GM19455 (cell line): ENCODE measurements at regions not wholly inside any gene's neighbourhood (a gene's known extent, or its start where the extent isn't known, plus 50 kb on each side); places are given as distances from the start of the nearest gene placed in this dataset.

Experiments
- ATAC-seq: cut with Tn5 transposase; IDR thresholded peaks from one replicate; pipeline ENCODE4 v1.9.1; 2021; ENCODE audit not compliant: unreplicated experiment

DNA sequence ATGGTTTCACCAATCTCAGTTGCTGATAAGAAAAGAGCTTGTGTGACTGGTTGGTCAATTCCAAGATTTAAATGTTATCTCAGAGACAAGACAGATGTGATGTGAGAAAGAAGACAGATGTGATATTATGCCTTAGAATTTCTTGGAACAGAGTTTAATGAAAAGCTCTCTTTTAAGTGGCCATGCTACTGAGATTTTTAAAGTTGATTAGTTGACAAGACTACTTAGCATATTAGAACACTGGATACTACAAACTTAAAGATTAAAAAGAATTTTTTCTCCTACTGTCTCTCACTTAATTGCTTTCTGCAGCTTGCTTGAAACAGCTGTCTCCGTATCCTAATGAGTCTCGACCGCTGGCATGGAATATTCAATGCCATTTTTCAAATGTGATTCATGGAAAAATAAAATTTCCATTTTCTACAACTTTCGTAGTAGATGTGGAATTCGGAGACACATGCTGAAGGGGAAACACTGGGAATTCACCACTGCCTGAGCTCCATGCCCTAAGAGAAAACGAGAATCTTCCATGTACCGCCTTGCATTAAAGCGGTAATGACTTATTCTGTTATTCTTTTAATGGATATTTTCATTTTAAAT is 634.2 kb upstream of the SETBP1 start:
- no peak for ATAC-seq

DNA sequence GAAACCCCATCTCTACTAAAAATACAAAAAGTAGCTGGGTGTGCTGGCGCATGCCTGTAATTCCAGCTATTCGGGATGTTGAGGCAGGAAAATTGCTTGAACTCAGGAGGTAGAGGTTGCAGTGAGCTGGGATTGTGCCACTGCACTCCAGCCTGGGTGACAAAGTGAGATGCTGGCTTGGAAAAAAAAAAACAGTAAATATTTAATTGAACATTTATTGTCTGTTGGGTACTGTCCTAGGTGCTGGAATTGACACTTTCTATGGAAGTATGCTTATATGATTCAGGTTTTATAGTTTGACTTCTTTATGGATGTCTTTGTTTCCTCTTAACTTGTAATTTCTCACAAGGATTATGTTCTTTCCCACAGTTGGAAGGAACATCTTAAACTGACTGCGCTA is 633.1 kb upstream of the SETBP1 start:
- ATAC-seq: no peak

DNA sequence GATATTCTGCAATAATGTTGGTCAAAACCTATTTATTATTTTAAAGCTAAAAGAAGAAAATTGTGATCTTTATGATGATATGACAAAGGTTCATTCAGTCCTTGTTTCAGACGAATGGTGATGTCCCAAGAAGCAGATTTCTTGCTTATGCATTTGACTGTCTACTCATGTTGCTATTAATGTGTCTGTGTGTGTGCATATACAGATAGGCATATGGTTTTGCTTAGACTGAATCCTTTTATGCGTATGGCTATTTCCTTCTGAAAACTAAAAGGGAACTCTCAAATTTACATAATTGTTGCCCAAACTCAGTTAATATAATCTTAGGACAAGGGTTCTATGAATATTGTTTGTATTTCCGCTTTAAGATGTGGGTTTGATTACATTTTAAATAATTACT is 632.3 kb upstream of the SETBP1 start:
- no peak for ATAC-seq

DNA sequence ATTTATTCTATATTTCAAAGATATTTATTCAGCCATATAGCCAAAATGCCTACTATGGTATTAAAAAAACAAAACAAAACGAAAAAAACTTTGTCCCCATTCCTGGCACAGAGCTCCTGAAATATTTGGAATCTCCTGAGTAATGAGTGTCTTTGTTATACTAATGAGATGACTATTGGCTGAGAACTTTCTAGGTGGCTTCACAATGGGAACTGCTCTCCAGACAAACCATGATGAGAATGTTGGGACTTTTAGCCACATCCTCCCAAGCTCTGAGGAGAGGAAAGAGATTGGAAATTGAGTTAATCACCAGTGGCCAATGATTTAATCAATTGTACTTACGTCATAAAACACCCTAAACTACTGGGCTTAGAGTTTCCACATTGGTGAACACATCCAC is 631.8 kb upstream of the SETBP1 start:
- ATAC-seq: no peak

DNA sequence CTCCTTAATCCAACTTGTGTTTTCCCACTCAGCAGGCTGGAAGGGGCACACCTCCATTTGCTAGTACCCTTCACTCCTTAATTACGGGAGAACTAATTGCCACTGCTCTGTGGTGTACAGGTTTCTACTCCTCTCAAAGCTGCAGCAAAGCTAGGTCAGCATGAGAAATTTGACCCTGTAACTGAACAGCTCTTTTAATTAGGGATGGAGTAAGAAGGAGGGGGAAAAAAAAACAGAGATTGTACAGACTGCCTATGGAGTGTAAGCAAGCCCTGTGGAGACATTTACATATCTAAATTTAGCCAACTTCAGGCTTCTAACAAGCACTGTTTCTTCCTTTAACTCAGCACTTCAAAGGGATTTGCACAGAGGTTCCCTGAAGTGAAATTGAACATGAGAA is 629.7 kb upstream of the SETBP1 start:
- ATAC-seq: no peak

DNA sequence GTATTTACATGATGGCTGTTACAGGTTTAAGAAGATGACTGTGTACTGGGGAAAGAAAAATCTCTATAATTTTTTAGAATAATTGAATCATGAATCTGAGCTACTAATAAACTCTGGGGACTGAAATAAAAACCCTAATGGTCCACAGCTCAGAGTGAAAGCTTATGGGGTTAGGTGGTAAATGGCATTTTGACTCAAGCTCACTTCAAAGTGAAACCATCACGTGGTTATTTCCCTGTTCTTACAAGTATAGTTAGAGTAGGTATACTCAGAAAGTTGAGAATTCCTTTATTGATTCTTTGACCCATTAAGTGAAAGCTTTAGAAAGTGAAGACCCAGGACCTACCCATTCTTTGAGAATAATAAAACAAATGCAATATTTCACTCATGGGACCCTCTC is 626.2 kb upstream of the SETBP1 start:
- no peak for ATAC-seq

DNA sequence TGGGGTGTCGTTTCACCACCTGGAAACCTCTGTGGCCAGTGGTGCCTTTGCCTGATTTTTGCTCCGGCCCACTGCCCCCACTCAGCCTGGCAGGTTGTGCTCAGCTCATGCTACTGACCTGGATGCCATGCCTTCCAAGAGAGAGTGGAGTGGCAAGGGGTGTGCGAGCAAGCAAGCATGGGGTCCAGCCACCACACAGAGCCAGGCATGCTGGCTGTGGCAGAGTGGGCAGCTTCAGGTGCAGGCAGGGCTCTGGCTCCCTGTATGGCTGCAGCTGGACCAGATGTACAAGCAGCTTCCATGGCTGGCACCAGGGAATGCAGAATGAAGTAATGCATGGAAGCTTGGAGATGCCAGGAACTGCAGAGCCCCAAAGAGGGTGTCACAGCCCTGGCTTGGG is 620.5 kb upstream of the SETBP1 start:
- no peak for ATAC-seq

DNA sequence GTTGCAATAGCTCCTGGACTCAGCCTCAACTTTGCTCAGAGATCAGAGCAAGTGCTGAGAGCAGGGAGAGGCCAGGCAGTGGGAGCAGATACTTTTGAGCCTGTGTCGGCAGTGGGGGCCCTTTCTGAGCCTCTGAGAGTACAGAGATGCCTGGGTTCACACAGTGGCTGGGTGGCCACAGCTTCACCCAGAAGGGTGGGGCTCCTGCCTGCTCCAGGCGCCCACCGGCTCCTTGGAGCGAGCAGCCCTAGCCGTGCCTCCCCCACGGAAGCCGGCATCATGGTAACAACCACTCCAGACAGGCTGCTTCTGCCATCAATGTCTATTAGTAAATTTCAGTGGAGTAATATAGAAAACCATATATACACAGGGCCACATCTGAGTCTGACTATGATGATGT is 619.2 kb upstream of the SETBP1 start:
- no peak for ATAC-seq

DNA sequence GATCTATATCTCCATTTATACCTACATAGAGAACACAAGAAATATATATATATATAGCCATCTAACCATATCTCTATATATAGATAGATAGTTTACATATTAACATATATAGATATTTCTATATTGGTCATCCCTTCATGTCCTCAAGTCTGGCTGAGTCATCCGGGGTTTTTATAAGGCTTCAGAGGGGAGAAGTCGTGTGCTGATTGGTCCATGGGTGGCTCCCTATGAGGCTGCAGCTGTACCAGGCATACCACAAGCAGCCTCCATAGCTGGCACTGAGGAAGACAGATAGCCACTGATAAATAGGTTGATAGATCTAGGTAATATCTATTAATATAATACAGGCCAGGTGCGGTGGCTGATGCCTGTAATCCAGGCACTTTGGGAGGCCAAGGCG is 618.3 kb upstream of the SETBP1 start:
- ATAC-seq: no peak

DNA sequence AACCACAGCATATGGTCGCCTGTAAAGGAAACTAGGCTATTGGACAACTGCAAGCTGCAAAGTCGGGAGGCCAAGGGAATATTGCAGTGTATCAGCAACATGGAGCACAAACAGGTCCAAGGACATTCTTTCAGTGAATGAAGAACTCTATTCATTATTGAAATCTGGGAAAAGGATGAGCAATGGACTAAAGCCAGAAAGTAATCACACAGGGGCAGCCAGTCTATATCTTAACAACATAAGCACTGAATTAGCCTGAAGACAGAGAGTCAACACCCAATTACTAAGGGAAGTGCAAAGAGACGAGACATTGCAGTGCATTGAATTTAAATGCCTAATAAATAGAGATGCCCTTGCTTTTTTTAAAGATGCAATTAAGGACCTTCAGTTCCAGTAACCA is 615.5 kb upstream of the SETBP1 start:
- ATAC-seq: no peak

DNA sequence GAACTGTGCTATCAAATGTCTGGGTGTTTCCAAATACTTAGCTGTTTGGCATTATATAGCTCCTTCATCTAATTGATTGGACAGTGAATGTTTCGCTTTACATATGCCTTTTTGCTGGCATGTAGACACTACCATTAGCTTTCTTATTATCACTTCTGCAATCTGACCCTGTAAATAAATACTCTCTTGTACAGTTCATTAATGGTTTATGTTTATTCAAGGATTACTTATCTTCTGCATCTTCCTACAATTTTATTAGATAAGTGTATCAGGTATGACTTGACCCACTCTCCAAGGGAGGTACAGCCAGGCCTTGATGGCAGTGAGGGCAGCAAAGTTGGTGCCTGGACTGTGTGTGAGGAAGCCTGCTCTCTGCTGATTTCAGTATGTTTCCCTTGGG is 614.1 kb upstream of the SETBP1 start:
- ATAC-seq: no peak

DNA sequence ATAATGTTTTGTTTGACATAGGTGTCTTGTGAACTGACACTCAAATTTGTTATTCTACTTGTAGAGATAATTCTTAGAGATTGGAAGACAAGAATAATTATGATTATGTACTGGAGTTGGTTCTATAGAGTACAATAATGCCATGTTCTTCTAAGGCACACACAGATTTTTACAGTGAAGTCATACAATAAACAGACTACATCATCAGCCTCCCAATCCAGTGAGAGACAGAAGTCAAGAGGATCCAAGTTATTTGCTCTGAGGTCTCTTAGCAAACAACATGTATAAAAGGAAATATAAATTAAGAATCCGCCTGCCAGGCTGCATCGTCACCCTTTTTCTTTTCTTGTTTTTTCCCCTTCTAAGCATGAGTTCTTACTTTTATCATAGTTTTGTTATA is 613.5 kb upstream of the SETBP1 start:
- ATAC-seq: no peak

DNA sequence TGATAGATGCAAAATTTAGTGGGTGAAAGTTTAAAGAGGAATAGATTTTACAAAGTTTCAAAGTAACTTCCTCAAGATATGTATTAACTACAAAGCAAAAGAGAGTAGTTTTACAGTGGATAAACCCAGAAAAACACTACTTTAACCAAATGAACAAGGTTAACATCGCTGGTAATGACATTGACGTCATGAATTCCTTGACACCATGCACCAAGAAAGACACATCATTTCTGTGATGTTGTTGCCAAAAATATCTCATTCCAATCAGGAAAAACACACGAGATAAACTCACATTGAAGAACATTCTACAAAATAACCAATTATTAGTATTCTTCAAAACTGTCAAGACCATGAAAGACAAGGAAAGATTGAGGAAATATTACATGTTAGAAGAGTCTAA is 605.6 kb upstream of the SETBP1 start:
- ATAC-seq: no peak

DNA sequence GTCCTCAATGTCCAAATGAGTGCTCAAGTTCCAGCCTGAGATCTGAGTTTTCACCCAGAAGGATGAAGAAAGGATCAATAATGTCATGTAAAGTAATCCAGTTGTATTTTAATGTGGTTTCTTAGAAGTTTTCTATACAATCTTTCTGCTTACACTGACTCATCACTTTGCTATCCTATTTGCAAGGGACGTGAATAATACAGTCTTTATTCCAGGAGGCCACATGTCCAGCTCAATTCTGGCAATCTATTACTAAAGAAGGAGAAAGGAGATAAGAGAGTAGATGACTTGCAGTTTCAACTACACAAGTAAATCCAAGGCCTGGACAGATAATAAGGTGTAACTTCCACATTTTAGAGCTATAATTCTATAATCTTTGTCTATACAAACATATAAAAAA is 601.1 kb upstream of the SETBP1 start:
- no peak for ATAC-seq

DNA sequence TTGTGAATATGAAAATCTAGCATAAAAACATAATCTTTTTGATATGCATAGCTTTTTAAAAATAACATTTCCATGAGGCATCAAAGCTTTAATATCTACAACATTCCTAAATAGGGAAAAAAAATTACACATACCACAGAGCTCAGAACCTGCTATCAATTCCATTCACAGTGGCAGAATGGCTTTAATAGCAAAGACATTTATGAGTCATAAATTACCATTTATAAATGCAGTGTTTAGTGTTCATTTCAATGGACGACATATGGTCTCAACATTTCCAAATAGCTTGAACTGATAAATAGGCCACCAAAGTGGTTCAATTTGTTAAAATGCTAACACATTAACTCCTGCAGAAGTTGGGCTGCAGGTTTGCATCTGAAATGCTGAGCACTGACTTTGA is 600.6 kb upstream of the SETBP1 start:
- ATAC-seq: no peak

DNA sequence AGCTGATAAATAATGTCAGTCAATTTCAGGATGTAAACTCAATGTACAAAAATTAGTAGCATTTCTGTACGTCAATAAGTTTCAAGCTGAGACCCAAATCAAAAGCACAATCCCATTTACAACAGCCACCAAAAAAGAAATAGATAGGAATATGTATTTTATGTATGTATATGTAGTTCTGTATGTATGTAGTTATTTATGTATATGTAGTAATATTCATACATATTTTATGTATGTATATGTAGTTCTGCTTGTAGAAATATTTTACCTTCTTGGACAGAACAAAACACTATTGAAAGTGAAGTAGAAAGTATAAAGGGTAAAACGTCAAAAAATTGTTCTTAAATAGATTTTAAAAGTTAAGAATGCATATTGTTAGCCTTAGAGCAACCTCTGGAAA is 591.0 kb upstream of the SETBP1 start:
- ATAC-seq: no peak

DNA sequence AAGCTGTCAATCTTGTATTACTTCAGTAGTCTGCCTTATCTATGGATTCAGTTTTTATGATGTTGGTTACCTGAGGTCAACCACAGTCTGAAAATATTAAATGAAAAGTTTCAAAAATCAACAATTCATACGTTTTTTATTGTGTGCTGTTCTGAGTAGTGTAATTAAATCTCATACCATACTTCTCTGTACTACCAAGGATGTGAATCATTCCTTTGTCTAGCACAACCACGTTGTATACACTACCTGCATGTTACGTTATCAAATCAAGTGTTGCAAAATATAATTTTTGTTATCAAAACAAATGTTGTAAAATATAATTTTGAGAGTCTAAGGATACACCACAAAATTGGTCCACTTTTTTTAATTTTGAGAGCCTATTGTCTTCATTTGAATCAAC is 590.2 kb upstream of the SETBP1 start:
- ATAC-seq: no peak

DNA sequence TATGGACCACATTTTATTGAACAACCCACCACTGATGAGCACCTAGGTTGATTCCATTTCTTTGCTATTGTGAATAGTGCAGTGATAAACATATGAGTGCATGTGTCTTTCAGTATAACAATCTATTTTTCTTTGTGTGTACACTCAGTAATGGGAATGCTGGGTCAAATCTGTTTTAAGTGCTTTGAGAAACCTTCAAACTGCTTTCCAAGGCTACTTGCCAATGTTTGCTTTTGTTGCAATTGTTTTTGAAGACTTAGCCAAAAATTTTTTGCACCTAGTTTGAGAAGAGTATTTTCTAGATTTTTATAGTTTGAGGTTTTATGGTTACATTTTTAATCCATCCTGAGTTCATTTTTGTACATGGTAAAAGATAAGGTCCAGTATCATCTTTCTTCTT is 587.4 kb upstream of the SETBP1 start:
- no peak for ATAC-seq

DNA sequence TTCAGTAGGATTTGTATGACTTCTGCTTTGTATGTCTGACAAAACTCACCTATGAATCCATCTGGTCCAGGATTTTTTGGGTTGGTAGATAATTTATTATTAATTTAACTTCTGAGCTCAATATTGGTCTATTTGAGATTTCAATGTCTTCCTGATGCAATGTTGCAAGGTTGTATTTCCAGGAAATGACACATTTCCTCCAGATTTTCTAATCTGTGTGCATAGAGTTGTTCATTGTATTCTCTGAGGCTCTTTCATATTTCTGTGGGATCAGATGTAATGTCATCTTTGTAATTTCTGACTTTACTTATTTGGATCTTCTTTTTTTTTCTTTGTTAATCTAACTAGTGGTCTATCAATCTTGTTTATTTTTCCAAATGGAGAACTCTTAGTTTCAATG is 584.7 kb upstream of the SETBP1 start:
- no peak for ATAC-seq

DNA sequence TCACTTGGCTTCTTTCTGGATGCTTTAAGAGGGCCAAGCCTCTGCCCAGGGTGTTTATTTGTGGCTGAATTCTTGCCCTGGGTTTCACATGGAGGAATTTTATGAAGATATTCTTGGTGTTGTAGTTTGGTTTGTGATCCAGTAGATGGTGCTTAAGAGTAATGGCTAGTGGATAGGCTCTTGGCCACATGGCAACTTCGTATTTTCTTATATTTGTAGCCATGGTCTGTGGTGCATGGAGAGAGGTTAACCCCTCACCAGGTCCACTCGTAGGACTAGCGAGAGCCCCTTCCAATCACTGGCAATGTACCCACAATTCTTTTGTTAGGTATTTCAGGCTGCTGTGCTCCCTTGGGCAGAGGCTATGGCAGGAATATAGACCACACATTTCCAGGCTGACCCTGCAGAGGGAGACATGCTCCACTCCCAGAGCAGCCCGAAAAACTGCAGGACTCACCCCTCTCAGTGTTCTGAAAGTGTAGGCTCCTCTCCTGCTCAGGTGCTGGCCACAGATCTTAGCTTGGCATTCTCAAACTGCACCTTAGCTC is 582.1 kb upstream of the SETBP1 start:
- ATAC-seq: no peak

DNA sequence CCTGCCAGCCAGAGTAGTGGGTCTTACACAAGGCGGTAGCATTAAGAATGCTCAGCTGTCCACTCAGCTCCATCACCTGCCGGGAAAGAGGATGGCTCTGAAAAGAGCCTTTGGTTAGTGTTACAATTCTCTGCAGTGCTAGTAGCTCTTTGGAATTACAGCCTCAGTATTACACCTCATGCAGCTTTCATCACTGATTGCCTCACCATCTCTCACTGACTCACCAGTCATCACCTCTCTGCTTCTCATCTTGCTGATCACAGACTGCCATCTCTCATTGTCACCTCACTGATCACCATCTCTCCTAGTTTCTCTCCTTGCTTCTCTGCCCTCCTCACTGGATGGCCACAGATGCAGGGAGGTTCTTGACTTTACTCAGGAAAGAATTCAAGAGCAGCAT is 573.5 kb upstream of the SETBP1 start:
- no peak for ATAC-seq

DNA sequence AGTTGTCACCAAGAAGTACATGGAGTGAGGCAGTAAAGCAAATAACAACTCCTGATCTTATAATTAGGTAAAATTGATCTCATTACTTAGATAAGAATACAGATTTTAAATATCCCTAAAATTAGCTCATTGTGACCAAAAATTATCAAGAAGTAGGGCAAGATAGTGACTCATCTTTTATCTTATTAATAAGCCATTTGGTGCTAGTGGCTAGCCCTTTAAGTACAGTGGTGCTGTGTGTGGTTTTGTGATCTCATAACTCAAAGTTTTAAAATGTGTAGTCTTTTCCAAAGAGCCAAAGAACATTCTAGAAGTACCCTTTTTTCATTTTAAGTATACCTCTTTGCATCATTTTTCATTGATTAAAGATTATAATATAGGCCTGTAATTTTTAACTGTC is 569.4 kb upstream of the SETBP1 start:
- ATAC-seq: no peak

DNA sequence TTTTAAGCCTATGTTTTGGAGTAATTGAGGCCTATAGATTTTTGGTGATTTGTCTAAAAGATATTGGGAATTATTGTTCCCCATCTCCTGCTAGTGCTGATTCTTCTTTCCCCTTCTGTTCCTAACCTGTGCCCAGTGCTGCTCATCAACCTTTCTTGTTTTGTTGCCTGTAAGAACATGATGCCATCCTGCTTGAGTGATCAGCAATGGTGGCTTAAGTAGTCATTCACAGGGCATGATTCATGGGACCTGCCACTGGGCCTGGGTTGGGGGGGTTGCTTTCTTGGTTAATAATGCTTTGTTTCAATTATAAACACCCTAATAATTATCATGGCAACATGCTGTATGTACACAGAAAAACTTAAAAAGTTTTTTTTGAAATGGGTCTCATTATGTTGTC is 562.9 kb upstream of the SETBP1 start:
- ATAC-seq: no peak

DNA sequence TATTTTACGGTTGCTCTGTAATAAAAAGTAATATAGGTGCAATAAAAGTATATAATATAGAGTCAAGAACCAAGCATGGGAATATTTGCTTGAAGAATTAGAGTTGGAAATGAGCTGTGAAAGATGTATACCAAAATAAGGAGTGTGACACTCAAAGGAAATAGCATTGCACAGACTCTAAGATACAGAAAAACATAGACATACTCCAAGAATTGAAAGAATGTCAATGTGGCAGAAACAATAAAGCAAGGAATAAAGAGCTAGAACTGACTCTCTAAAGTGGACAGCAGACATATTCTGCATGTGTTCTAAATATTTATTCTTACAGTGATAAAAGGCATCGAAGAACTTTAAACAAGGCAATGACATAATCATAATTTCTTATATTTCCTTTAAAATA is 561.1 kb upstream of the SETBP1 start:
- no peak for ATAC-seq
